Renal cortex interstitium (tissue), 11 donors: ENCODE measurements at regions not wholly inside any gene's neighbourhood (a gene's known extent, or its start where the extent isn't known, plus 50 kb on each side); places are given as distances from the start of the nearest gene placed in this dataset.

Experiments used
- DNase-seq, 11 donors: peaks; one replicate each; pipeline ENCODE4 v3.0.0-alpha.2; 2013; ENCODE audit warnings: low read depth in 9 of 11, low spot score in 4 of 11; ENCODE audit errors: extremely low read depth in 1 of 11

DNA sequence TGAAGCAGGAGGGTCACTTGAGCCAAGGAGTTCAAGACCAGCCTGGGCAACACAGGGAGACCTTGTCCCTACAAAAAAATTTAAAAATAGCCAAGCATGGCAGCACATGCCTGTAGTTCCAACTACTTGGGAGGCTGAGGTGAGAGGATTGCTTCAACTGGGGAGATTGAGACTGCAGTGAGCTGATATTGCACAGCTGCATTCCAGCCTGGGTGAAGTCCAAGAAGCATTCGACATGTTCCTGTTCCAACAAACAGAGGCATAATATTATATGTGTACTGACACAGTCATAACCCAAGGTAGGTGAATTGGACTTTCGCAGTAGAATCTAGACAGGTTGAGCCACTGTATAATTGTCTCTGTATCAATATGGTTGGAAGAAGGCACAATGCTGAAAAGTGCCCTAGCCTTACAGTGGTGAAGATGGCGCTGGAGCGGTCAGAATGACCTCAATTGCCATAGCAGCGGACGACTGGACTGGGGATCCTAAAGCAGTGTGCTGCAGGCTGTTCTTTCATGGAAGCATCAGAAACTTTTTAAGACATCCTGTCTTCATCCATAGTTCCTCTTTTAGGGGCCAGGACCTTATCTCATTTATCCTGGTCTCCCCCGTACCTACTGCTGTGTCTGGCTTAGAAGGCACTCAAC is 112.0 kb upstream of the CLDN10 start:
- no peak for DNase-seq

- no peak for DNase-seq
Observed at GRCh38 chr13:95441326-95441725, 111.2 kb upstream of the CLDN10 start.

DNA sequence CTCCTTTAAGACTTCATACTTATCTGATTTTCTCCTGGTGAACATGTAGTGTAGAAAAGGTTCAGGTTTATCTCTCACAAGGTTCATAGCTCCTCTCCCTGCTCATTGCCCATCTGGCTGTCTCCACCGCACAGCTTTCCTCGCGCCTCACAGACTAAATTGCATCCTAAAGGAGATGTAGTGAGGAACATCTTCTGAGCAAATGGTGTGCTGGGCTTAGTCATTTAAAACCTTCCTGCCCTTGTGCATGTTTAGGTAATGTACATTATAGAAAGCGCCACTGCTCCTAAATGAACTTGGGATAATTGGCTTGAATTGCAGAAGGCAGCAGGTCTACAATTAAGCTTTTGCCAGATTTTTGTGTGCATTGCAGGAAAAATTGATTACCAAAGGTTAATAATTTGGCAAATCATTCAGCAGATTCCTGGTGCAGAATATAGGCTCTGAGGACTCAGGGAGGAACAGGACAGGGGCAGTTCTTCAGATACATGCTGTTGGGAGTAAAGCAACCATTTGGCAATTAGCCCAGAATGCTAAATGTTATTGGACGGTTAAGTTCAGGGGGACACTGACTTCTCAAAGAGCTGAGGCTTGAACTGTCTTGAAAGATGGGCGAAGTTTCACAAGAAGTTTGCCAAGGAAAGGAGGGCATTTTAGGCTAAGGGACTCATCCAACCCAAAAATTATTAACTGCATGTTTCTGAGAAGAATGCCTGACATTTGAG is 108.4 kb upstream of the CLDN10 start:
- peak in 1 of 11 donors; percentile 22 for DNase-seq

DNA sequence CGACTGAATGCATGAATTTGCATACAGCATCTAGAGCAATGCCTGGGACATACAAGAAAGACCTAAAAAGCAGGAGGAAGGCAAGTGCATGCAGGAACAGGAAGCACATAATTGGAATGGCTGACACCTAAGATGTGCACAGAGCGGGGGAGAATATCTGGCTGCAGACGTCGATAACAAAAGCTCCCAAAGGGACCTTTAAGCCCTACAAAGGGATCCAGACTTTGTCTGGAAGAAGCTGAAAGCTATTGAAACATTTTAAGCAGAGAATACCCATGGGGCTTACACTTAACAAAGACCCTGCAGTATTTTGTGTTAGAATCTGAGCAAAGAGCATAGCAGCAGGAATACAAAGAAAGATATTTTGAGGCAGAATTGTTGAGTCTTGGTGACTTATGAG is 107.4 kb upstream of the CLDN10 start:
- DNase-seq = no peak

- no peak for DNase-seq
Observed at GRCh38 chr13:95447814-95448213, 104.7 kb upstream of the CLDN10 start.

- DNase-seq = no peak
Observed at GRCh38 chr13:95451656-95452055, 100.9 kb upstream of the CLDN10 start.

DNA sequence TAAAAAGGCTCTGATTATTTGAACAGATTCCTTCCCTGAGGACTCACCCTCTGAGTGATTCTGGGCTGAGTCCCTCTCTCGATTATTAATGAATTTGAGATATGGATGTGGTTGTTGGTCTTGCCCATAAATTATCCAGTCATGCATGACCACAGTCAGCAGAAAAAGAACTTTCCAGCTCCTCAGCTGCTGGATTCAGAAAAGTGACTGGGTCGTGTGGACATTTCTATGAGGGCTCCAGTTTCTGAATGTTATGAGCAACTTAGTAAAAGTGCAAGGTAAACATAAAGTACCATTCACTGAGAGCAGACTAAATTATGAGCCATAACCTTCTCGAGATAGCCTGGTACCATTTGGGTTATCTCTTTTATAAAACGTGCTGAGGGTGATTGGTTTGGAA is 100.1 kb upstream of the CLDN10 start:
- no peak for DNase-seq

DNA sequence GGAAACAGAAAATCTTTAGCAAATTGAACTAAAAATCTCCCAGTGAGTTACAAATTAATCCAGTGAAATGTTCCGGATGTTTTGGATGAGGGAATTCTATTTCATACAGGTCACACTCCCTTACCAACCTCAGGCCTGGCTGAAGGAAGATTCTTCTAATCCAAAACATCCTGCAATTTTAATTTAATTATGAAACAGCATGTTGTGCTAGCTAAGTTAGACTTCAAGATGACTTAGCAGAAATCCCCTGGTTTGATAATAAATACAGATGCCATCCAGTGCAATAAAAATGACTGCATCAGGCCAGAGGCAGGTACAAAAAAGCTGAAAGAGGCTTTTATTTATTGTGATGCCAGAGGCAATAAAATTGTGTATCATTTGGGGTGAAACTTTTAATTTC is 96.7 kb upstream of the CLDN10 start:
- no peak for DNase-seq

- no peak for DNase-seq
Observed at GRCh38 chr13:95456815-95457214, 95.7 kb upstream of the CLDN10 start.

GRCh38 chr13:95457294-95457693 is 95.2 kb upstream of the CLDN10 start:
- no peak for DNase-seq

DNA sequence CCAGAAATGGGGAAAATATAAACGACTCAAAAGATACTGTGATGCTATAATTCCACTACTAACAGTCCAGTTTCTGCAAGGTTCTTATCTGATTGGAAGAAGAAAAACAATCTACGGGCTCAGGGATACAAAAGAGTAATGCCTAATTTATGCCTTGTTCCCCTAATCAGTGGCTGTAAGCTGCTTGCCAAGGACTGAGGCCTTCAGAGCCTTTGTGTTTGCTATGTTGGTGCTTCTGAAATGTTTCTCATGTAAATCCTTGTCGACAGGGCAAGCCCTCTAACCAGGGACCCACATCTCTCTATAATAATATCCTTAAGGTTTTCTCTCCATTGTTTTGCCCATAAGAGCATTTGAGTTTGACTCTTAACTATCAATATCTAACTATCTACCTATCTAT is 89.7 kb upstream of the CLDN10 start:
- DNase-seq = no peak

- DNase-seq = no peak
Observed at GRCh38 chr13:95463531-95463930, 89.0 kb upstream of the CLDN10 start.

- peak in 1 of 11 donors; percentile 32 for DNase-seq
Observed at GRCh38 chr13:95470574-95471366, 81.8 kb upstream of the CLDN10 start.

DNA sequence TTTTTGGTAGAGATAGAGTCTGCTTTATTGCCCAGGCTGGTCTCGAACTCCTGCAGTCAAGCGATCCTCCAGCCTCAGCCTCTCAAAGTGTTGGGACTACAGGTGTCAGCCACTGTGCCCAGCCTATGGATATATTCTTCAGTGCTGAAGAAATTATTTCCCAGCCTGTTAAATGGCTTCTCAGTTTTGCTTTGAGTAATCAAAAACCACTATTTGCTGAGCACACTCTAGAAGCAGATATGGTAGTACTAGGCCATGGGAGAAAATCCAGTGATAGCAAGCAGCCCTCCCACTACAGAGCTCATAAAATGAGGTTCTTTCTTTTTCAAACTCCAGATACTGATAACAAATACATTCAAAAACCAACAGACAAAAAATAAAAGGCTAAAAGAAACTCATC is 80.6 kb upstream of the CLDN10 start:
- no peak for DNase-seq

DNA sequence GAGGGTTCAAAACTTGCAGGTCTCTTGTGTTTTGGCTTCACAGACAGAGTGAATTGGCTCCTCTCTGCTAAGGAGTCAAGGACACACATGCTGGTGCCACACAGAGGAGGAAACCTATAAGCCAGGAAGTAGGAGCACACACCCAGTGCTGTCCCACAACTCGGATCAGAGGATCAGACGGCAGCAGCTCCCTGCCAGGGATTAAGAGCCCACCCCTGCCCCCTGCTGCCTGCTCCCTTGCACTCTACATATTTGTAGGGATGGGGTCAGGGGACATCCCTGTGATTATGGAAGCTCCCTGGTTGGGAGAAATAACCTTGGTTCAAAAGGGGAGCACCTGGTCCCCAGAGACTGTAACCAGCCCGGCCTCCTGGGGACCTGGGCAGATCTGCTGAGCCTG is 77.5 kb upstream of the CLDN10 start:
- DNase-seq = no peak

DNA sequence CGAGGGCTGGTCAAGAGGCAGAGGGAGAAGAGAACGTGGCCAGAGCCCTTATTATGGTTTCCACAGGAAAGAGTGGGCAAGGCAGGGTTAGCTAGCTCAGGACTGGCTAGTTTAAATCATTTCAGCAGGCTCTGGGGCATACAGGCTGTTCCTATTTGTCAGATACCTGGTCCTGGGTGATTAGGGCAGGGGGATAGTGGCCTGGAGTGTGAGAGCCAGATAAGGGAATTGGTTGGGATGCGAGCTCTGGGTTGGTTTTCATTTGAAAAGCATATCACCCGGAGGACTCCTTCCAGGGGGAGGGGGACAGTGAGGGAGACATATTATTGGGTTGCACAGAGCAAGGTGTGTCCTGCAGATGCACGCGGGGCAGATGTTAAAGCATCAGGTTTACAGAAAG is 75.3 kb upstream of the CLDN10 start:
- no peak for DNase-seq

GRCh38 chr13:95479731-95480130 is 72.8 kb upstream of the CLDN10 start:
- DNase-seq = no peak

- no peak for DNase-seq
Observed at GRCh38 chr13:95480131-95480545, 72.4 kb upstream of the CLDN10 start.

DNA sequence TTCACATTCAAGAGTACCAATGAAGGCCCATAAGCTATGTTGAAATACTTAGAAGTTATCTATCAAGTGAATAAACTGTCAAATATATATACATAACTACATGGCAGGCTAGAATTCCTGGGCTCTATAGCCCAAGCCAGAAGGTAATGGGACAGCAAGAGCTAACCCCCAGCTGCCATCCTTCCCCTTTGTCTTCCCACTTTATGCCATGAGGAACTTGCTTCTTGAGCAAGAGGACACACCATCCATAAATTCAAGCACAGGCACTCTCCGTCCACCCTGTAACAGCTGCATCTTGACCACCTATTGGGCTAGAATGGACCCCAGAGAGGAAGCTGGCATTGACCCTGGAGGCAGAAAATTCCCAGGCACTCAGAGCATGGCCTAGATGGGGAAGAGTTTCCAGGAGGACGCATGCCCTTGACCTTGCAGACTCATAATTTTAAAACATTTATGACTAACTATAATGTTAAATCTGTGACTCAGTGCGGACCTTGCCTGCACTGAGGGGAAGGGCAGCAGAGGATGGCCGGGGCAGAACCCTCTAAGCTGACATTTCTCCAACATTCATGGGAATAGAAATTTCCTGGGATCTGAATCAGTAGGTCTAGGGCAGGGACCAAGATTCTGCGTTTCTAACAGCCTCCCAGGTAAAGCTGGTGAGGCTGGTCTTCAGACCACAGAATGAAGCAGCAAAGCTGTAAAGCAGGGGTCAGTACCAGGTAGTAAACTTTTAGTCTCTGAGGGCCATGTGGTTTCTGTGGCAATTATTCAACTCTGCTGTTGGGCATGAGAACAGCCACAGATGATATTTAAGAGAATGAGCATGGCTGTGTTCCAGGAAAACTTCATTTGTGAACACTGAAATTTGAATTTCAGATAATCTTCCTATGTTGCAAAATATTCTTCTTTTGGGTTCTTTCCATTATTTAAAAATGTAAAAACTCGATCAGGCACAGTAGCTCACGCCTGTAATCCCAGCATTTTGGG is 71.4 kb upstream of the CLDN10 start:
- no peak for DNase-seq
